ENCODE measurements at regions not wholly inside any gene's neighbourhood (a gene's known extent, or its start where the extent isn't known, plus 50 kb on each side); places are given as distances from the start of the nearest gene placed in this dataset.

GRCh38 chr2:234331566-234331965, 165.3 kb downstream of the ARL4C start:
- Histone ChIP-seq H3K4me1 (ENCODE audit: control insufficient read depth, extremely low read depth, insufficient read depth, low read length) (no peaks in the 10 kb centered on the region), H3K4me3 (replicated peaks in 1 of 3; ENCODE audit: insufficient read depth in 1 of 3, low read depth in 1 of 3, low read length in 3 of 3) (no peak overlapping the region), H3K36me3 (ENCODE audit: control insufficient read depth in 2 of 2, extremely low read depth in 1 of 2, insufficient read depth in 2 of 2, low read length in 2 of 2) (no peaks in the 10 kb centered on the region), H3K4me2 (ENCODE audit: insufficient read depth, low read length) (no peak overlapping the region), H3K27me3 (ENCODE audit: control insufficient read depth in 2 of 2, insufficient read depth in 2 of 2, low read length in 2 of 2) (no peaks in the 10 kb centered on the region), H2AFZ (ENCODE audit: low read depth, low read length) (no peak overlapping the region), H3K79me2 (ENCODE audit: control insufficient read depth, insufficient read depth, low read length) (no peaks in the 10 kb centered on the region), H3K9me1 (replicated peaks; ENCODE audit: control insufficient read depth, extremely low read depth, insufficient read depth, low read length) (no peaks in the 10 kb centered on the region), H3K9me3 (replicated peaks; ENCODE audit: control insufficient read depth, insufficient read depth, low read length) (no peaks in the 10 kb centered on the region), H3K27ac (ENCODE audit: insufficient read depth, low read depth, low read length) (no peak overlapping the region), H4K20me1 (replicated peaks; ENCODE audit: control insufficient read depth, extremely low read depth, insufficient read depth, low read length) (no peaks in the 10 kb centered on the region), H3K9ac (replicated peaks; ENCODE audit: extremely low read depth, insufficient read depth, low read length) (no peak overlapping the region)
- no TSS peak for BruUV-seq (replicated peaks)
- intact Hi-C loops (cut with micrococcal nuclease) (no loop called here), dilution Hi-C loops (cut with MboI; ENCODE audit: extremely low pct_ligation_motif_present, low sequenced_read_pairs) (no loop called here)
- FAIRE-seq (no peak), DNase-seq (ENCODE audit: low read depth, low spot score) (no peak)
- POLR2A ChIA-PET: no interaction called here
- TF ChIP-seq POLR2AphosphoS5 (IDR thresholded peaks at IDR 0.05; ENCODE audit: insufficient read depth, low read depth, low read length) (no peak), POLR2A (IDR thresholded peaks at IDR 0.05; ENCODE audit: low read depth, low read length) (no peak), MYC (IDR thresholded peaks at IDR 0.05; ENCODE audit: low read depth, low read length) (no peak), JUN (IDR thresholded peaks at IDR 0.05; ENCODE audit: borderline replicate concordance, insufficient read depth, insufficient read length, low read depth) (no peak), EZH2 (IDR thresholded peaks at IDR 0.05; ENCODE audit: borderline replicate concordance, low read depth, low read length, severe bottlenecking) (no peak), FOS (IDR thresholded peaks at IDR 0.05; ENCODE audit: borderline replicate concordance, insufficient read depth, low read length) (no peak), MAX (IDR thresholded peaks at IDR 0.05; ENCODE audit: insufficient read depth, insufficient read length) (no peak), CTCF (IDR thresholded peaks at IDR 0.05; ENCODE audit: extremely low read depth in 1 of 2, insufficient read depth in 1 of 2, low read depth in 1 of 2, low read length in 2 of 2) (no peak), GATA2 (IDR thresholded peaks at IDR 0.05; ENCODE audit: insufficient read depth, insufficient read length, low read depth, low read length) (no peak)
- CTCF ChIA-PET: no interaction called here
